Ammon's horn (tissue), 1 donor: ENCODE measurements at regions not wholly inside any gene's neighbourhood (a gene's known extent, or its start where the extent isn't known, plus 50 kb on each side); places are given as distances from the start of the nearest gene placed in this dataset.
"Not testable (repeated sequence)": the region's sequence is repeated elsewhere in the genome, so short reads cannot be mapped to it uniquely, and the experiment has no call there.

ENCODE experiments used
- DNase-seq: peaks from one replicate; pipeline ENCODE4 v3.0.0-alpha.2; 2016; ENCODE audit warnings: low spot score

DNA sequence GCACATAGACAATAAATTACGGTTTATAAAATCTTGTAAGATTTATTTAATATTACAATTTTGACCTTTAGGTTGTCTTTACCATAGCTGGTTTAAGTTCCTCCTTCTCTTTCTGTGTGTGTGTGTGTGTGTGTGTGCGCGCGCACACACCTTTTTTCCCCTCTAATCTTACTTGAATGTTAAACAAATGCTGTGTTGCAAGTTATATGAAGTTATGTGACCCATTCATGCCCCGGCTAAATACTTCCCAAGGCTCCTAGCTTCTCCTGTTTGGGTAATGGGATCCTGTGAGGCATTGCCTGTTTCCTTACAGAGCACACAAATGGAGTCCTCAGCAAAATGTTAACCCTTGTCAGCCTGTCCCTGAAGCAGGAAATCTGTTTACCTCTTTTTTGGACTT, 125.6 kb upstream of the ZNF608 start:
- no peak for DNase-seq

DNA sequence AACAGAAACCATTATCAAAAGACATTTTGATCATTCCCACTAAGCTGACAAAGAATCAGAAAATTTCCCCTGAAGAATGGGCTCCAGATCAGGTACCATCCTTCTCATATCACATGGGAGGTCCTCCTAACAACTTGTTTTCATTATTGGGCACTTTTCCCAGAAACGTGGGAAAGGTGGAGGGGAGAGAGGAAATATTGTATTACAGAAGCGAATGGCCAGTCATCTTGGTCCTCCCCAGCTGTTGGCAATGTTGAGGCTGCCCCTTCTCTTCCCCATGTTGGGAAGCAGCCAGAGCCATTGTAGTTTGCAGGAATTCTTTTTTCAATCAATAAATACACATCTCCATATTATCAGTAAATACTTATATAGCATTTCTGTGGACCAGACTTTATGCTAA, 126.2 kb upstream of the ZNF608 start:
- no peak for DNase-seq

DNA sequence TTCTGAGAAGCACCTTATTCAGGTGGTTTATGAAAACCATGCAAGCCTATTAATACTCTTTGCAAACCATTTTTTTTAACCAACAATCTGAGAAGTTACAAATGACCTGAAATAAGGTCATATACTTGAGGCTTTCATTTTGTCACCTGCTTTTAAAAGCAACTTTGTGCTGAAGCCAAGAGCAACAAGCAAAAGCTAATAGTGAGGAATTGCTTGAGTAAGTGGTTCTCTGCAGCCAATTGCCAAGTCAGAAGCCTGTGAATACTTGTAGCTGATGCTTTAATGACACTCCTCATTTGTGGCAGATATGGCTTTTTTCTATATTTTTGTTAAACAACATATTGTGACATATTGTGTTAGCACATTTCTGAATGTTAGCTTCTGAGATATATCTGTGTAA, 126.7 kb upstream of the ZNF608 start:
- no peak for DNase-seq

DNA sequence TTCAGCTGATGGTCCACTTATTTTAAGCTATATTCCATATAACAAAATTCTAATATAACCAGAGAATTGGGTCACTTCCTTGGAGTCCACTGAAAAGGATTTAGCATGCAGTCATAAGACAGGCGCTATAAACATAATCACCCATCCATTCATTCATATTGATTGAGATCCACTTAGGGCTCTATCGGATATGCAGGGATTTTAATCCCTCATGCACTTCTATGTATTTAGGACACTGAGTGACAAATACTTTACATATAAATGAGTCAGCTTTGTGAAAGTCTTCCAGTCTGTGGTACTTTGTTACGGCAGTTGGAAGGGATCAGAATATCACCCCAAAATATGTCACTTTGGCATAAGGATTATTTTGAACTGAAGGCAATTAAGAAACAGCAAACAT, 127.3 kb upstream of the ZNF608 start:
- no peak for DNase-seq

DNA sequence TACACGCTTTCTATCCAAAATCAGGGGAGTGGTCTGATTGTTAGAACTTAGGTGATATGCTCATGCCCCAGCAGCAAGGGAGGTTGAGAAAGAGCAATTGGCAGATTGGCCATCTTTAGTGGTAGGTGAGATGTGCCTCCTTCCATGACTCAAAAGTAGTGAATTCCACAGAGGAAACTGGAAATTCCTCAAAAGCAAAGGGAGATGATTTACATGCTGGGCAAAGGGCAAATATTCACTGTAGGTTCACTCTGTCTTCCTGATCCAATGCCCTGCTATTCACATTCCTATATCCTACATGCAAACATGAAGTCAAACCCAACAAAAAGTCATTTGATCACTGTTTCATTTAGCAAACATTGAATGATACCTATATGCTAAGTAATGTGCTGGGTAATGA, 130.1 kb upstream of the ZNF608 start:
- DNase-seq = no peak

DNA sequence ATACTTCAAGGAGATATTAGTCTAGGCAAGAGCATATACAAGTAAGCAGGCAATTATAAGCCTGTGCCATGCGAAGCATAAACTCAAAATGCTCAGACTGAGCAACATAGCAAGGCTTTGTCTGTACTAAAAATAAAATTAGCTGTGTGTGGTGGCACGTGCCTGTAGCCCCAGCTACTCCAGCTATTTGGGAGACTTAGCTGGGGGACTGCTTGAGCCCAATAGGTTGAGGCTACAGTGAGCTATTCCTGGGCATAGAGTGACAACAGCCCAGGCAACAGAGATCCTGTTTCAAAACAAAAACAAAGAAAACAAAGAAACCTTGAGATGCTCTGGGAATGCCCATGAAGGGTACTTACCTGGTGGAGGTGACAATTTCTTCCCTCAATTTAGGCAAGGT, 130.5 kb upstream of the ZNF608 start:
- DNase-seq = no peak

DNA sequence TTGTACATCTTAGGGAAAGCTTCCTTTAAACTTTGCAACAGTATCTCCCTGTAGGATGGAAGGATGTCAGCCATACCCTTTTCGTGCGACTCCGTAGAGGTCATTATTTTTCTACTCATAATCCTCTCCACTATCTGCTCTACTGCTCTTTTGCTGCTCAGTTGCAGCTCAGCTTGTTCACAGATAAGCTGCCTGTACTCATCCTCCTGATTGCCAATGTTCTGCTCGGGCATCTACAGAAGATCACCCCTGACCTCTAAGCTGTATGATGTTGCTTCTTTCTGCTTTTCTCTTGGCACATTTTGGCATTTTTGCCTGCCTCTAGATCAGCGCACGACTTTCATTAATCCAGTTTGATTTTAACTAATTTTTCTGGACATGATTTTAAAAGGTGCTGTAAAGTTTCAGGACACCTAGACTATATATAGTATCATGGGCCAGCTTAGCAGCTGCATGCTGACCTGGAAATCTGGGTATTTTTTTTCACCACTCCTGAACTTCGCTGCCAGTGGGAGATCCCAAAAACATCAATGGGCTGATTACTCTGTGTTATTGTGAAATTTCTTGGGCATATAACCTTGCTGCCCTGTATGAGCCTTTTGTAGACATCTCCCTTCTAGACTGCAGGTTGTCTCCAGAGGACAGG, 131.2 kb upstream of the ZNF608 start:
- DNase-seq = no peak

DNA sequence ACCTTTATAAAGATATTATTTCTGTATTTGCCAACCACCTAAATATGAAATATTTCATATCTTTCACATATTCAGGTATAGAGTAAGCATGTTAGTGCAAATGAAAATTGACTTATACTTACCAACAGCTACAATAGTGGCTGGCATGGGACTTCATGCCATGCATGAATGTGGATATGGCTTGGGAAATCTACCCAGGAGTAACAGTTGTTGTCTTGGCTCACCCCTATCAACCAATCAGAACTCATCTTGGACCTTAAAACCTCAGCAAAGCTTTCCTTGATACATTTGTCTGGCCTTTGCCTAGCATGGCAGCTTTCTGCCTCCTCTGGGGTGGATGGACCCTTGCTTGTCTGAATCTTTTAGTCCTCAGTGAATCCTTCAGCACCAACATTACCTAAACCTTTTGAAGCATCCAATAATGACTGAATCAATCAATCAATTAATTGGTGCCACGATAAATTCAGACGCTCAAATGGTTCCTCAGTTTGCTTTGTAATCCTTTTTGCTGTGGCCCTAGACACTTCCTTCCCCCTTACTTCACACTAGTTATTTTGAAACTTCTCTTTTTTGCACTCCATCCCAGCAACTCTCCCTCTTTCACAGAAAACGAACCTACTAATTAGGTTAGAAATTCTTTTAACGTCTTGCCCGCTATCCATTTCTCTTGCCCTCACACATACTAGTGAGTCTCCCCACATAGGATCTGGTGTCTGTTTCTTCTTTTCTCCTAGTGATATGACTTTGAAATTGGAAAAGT, 132.3 kb upstream of the ZNF608 start:
- no peak for DNase-seq

DNA sequence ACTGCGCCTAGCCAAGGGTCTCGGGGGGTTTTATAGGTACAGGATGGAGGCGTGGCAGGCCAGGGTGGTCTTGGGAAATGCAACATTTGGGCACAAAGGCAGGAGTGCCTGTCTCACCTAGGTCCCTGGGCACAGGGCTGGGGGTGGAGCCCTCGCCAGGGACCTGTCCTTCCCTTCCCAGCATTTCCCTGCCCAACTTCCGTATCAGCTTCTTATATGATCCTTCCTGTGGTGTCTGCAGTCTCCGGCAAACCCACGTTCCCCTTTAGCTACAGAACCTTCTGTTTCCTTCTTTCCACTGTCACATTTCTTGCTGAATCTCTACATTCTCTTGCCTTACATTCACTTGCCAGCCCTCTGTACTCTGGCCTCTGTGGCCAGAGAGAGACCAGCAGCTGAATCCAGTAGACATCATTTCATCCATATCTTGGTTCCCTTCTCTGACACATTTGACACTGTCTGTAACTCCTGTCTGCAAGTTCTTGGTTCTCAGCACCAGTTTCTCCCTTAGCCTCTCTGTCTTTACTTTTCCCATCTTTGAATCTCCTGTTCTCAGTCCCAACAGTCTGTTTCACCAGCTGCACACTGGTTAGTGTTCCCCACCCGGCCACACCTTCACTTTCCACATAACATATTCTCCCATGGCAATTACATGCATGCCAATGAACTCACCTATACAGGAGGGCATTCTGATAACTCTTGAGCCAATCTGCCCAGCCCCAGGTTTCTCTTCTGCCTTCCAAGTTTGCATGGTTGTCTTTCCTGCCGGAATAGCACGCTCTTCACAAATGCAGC, 134.7 kb upstream of the ZNF608 start:
- DNase-seq = peak; percentile 68

DNA sequence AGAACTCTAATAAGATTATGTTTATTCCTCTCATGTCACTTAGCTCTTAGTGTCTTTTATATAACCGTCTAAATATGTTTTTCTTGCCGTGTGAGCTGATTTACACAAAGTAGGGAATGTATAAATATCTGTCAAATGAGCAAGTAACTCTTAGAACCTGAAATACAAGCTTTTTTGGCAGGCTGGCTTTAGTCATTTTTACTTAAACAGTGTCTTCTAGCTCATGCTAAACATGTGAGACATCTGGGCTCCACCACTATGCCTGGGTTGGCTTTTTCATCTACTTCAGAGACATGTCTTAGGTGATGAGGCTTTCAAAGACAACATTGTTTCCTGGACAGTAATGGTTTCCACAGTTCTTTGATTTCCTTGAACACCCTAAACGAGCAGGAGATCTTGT, 137.2 kb upstream of the ZNF608 start:
- DNase-seq = no peak

DNA sequence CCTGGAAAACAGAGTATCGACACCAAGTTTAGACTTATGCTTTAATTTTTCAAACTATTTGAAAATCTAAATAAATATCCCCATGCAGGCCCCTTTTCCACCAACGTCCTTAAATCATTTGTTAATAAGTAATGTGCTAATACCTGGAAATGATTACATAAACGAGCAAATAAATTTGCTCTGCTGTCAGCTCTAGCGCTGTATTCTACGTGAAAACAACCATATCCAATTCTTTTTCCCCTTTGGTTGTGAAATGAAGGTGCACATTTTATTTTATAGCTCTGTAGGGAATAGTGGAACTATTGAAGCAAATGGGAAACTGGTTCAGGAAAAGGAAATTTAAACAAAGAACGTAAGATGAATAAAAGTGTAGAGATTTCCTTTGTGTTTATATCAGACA, 137.7 kb upstream of the ZNF608 start:
- DNase-seq = no peak

DNA sequence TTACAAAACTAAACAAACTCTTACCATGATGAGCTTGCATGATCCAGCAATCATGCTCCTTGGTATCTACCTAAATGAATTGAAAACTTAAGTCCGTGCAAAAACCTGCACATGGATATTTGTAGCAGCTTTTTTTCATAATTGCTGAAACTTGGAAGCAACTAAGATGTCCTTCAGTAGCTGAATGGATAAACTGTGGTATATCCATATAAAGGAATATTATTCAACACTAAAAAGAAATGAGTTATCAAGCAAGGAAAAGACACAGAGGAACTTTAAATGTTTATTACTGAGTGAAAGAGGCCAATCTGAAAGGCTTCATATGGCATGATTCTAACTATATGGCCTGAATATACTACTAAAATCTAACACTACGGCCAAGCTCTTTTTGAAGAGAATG, 139.1 kb upstream of the ZNF608 start:
- DNase-seq = no peak

DNA sequence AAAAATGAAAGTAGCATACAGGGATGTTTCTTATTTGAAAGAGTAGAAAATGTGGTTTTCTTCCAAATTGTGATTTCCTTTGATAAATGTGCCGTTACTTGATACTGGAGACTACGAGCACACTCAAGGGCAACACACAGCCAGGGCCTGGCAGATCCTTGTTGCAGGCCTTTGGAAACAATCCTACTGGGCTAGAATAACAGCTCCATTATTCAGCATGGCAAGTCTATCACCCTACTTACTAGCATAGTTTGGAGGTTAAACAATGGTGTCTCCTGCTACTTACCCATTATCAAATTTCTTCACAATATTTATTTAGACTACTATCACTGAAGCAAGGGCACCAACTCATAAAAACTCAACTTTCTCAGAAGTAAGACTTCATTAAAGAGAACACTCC, 140.8 kb upstream of the ZNF608 start:
- peak; percentile 80 for DNase-seq

DNA sequence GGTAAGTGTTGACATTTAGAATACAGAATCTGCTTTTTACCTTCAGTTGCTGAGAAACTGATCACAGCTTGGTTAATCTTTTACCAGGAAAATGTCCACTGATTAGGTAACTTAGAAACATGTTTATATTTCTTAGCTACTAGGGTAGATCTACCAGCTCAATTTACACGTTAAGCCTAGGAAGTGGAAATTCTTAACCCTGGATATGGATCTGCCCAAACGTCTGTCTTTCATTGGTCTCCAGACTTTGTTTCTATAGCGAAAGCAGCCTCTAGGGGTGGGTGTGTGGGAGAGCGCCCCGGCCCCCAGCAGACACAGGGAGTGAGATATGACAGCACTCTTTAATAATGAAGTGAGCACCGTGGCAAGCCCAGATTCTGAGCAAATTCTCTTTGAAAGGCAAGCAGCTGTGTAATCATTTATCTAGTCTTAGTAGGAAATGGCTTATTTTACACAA, 141.6 kb upstream of the ZNF608 start:
- no peak for DNase-seq

DNA sequence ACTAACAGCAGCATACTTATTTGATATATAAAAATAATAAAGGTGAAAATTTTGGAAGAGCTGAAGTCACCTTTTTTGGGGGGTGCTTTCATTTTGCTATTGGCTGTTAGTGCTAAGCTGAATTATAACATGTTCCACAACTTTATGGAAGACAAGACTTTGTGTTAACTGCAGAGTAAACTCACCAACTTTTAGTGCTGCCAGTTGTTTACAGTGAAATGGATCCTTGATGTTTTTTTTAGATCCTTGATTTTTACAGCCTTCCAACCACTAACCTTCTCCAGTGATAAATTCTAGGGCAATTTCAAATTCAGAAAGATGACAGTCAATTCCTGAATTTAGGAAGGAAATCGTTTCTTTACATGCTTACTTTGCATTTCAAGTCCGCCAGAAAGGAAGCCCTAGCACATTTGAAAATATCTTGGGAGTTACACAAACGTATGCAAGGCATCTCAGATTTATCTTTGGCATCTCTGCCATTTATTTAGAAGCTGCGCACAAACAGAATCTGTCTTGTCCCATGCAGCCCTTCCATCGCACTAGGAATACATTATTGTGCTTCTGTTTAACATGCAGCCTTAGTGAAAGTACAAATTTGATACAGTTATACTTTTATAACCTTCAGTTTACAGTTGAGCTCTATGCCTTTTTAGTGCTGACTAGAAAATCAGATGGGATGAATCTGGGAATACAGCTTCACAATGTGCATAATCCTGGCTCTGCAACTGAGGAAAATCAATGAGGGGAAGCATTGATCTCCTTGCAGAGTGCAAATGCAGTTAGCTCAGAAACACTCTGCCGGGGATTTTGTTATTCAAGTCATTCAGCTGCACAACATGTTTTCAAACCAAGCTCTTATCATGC, 142.4 kb upstream of the ZNF608 start:
- DNase-seq = no peak

DNA sequence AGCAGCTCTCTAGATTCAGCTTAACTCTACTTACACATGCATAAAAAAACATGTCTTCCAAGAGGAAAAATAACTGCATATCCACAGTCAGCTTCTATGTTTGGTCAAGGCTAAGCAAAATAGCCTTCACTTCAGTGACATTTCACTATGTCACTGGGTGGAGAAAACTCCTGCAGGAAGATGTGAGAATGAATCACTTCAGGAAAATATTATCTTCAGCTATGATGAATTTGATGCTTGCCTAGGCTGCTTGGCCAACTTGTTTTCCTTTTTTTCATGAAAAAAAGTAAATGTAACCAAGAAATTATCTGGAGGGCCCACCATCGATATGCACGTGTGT, 143.0 kb upstream of the ZNF608 start:
- DNase-seq = no peak

DNA sequence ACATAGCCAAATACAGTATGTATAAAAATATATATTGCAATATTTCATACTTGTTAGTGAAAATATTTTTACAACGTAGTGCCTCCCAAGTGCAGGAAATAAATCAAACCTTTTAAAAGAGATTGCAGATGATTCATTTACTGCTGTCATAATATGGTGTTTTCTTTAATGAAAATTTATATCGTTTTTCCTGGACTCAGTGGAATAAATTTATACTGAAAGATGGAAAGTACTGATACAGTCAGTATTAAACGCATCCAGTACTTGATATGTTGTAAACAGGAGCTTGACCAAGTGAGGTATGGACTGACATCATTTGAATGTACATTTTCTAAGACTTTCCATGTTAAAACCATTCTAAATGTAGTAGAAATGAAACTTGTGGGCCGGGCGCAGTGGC, 143.4 kb upstream of the ZNF608 start:
- DNase-seq = no peak

DNA sequence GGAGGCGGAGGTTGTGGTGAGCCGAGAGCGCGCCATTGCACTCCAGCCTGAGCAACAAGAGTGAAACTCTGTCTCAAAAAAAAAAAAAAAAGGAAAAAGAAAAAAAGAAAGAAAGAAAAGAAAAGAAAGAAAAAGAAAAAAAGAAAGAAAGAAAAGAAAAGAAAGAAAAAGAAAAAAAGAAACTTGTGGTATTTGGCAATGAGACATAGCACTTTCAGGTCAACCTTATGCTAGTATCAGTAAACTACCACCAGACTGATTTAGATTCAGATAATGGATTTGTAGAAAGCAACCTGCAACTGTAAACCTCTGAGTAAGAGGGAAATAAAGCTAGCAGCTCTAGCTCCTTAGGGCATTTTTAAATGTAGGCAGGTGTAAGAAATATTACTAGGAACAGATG, 144.0 kb upstream of the ZNF608 start:
- DNase-seq = not testable (repeated sequence)

DNA sequence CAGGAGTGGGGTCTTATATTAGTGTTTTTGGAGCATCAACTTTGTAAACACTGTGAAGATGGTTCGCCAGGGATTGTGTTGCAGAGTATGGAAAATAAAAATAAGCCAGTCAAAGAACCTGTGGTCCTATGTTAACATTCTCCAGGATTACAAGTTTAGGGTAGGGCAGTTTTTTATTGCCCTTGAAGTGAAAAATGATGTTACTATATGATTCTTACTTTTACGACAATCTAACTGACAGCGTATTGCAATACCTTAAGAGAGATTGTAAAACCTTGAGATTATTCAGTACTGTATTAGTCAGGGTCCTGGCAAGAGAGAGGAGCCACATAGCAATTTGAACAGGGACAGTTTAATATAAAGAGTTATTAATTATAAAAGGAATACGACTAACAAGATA, 144.7 kb upstream of the ZNF608 start:
- no peak for DNase-seq

DNA sequence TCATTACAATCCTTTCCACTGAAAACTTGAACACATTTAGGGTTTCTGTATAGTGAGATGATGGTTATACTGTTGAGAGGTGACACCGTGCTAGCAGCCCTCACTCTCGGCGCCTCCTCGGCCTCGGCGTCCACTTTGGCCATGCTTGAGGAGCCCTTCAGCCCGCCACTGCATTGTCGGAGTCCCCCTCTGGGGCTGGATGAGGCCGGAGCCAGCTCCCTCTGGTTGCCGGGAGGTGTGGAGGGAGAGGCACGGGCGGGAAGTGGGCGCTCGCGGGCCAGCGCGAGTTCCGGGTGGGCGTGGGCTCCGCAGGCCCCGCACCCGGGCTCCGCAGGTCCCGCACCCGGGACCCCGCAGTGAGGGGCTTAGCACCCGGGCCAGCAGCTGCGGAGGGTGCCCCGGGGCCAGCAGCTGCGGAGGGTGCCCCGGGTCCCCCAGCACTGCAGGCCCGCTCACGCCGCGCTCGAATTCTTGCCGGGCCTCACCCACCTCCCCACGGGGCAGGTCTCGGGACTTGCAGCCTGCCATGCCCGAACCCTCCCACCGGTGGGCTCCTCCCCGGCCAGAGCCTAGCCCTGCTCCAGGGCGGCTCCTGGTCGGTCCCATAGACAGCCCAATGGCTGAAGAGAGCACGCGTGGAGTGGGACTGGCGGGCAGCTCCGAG, 145.9 kb upstream of the ZNF608 start:
- no peak for DNase-seq

DNA sequence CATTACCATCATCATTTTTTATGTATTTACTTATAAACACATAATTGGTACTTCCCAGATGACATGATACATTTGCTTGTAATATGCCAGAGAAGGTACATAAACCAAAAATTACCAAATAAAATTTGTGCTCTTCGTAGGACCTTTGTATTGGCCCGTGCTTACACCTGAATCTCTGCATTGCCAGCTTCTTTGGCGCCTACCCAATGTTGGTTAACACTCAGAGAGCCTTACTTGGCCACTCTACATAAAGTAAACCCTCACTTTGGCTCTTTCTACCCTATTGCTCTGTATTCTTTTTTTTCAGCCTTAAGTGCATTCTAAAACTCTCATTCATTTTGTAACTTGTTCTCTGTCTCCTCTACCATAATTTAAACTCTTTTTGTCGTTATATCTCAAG, 148.1 kb upstream of the ZNF608 start:
- DNase-seq = no peak

DNA sequence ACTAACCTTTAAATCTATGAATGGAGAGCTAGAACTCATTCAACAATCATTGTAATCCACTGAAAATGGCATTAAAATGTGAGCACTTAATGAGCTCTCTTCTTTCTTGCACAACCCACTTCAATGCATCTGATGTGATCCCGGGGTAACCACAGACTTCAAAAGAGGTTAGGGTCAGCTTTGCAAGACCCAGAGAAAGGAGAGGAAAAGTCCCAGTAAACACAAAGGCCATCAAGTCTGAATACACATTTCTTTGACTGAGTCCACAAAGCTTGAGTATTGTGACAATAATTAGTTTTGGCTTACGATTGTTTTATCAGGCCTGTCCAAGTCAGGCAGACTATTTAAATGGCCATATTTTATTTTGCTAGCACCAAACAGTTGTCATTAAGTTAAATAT, 148.8 kb upstream of the ZNF608 start:
- no peak for DNase-seq
